ENCODE measurements at regions not wholly inside any gene's neighbourhood (a gene's known extent, or its start where the extent isn't known, plus 50 kb on each side); places are given as distances from the start of the nearest gene placed in this dataset.

DNA sequence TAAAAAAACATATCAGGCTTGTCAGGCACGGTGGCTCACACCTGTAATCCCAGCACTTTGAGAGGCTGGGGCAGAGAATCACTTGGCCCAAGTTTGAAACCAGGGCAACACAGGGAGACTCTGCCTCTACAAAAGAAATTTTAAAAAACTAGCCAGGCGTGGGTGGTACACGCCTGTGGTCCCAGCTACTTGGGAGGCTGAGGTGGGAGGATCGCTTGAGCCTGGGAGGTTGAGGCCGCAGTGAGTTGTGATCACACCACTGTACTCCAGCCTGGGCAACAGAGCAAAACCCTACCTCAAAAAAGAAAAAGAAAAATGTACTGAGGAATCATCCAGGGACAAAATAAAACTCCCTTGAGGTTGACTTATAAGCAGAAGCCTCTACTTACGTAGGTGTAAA lies 149.9 kb upstream of the KLF14 start:
- Mint-ChIP-seq H3K36me3 (ENCODE audit: insufficient read depth) (no peaks in the 10 kb centered on the region), H3K9me3 (ENCODE audit: low read depth) (no peaks in the 10 kb centered on the region), H3K27ac (no peak overlapping the region), H3K4me1 (ENCODE audit: low read depth) (peaks cover 17% of the 10 kb centered on the region), H3K4me3 (ENCODE audit: low read depth) (no peak overlapping the region), H3K27me3 (no peaks in the 10 kb centered on the region)
- no peak for DNase-seq (ENCODE audit: low spot score, unreplicated experiment)
- TF ChIP-seq, protein P1, sequence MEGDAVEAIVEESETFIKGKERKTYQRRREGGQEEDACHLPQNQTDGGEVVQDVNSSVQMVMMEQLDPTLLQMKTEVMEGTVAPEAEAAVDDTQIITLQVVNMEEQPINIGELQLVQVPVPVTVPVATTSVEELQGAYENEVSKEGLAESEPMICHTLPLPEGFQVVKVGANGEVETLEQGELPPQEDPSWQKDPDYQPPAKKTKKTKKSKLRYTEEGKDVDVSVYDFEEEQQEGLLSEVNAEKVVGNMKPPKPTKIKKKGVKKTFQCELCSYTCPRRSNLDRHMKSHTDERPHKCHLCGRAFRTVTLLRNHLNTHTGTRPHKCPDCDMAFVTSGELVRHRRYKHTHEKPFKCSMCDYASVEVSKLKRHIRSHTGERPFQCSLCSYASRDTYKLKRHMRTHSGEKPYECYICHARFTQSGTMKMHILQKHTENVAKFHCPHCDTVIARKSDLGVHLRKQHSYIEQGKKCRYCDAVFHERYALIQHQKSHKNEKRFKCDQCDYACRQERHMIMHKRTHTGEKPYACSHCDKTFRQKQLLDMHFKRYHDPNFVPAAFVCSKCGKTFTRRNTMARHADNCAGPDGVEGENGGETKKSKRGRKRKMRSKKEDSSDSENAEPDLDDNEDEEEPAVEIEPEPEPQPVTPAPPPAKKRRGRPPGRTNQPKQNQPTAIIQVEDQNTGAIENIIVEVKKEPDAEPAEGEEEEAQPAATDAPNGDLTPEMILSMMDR (IDR thresholded peaks at IDR 0.05; ENCODE audit: unreplicated experiment): no peak

DNA sequence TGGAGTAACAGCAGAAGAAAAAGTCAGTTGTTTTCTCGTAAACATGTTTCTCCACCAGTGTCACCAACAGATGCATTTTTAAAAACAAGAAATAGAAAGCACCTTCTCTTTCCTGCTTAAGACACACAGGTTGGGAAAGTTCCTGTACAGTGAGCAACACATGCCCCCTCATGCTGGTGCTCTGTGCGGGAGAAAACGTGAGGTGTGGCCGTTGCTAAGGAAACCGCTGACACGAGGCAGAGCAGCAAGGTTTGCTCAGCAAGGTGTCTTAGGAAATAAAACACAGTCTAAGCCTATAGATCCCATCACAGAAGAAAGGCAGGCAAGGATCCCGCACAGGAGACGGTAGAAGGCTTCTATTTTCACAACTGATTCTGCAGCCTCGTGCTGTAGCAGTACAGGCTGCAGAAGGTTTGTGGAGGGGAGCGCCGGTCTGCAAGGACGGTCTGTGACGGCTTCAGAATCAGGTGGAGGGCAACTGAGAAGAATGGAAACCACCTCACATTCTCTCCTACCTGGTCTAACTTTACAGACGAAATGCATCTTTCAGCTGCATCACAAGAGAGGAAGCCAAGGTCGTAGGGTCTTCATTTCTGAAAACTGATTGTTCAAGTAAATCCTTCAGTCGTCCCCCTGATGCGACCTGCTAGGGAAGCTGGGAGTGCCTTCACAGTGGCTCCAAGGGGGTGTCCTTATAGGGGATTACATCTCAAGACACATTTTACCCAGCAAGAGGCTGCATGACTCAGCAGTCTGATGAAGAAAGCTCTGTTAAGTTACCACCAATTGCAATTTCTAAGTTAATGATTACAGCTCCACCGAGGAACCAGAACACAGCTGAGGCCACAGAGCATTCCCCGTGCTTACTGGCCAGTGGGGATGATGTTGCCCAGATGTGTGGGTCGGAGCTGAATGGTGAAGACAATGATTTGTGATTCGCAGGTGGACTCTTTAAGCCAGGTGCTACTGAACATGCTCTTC lies 150.7 kb upstream of the KLF14 start:
- peak overlapping the region; percentile 95 for H3K27ac Mint-ChIP-seq
- no peak for DNase-seq (ENCODE audit: low spot score, unreplicated experiment)
- H3K4me1 Mint-ChIP-seq (ENCODE audit: low read depth): peaks cover 17% of the 10 kb centered on the region
- H3K9me3 Mint-ChIP-seq (ENCODE audit: low read depth): no peaks in the 10 kb centered on the region
- TF ChIP-seq, protein P1 (IDR thresholded peaks at IDR 0.05; ENCODE audit: unreplicated experiment): no peak
- H3K36me3 Mint-ChIP-seq (ENCODE audit: insufficient read depth): no peaks in the 10 kb centered on the region
- peak overlapping the region; percentile 19 for H3K4me3 Mint-ChIP-seq (ENCODE audit: low read depth)
- no peaks in the 10 kb centered on the region for H3K27me3 Mint-ChIP-seq

DNA sequence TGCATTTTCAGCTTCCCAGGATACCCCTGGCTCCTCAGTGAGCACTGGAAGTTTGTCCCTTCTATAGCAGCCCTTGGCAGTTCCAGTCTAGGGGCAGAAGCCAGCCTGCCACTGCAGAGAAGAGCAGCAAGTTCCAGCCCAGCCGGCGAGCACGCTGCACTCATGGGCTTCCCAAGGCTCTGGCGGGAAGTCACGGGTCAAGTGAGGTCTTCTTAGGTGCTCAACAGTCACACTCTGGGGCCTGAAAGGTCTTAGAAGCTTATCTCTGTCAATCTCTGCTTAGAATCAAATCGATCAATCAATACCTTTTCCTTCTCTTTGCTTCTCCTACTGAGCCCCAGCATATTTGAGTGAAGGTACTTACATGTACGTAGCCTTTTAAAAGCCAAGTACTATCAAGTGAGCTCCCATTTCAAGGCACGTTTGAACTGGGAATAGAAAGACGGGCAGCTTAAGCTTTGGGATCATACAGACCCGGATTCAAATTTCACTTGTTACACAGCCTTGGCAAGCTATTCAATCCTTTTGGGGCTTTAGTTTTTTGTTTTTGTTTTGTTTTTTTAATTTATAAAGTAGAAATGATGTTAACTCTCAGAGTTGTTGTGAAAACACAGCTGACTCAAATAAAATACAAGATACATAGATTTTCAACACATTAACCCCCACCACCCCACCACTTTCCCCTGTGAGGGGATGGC lies 152.6 kb upstream of the KLF14 start:
- TF ChIP-seq, protein P1 (IDR thresholded peaks at IDR 0.05; ENCODE audit: unreplicated experiment): no peak
- H3K4me1 Mint-ChIP-seq (ENCODE audit: low read depth): peaks cover 20% of the 10 kb centered on the region
- no peaks in the 10 kb centered on the region for H3K9me3 Mint-ChIP-seq (ENCODE audit: low read depth)
- no peak overlapping the region for H3K27ac Mint-ChIP-seq
- H3K36me3 Mint-ChIP-seq (ENCODE audit: insufficient read depth): no peaks in the 10 kb centered on the region
- H3K4me3 Mint-ChIP-seq (ENCODE audit: low read depth): no peak overlapping the region
- no peaks in the 10 kb centered on the region for H3K27me3 Mint-ChIP-seq
- no peak for DNase-seq (ENCODE audit: low spot score, unreplicated experiment)

DNA sequence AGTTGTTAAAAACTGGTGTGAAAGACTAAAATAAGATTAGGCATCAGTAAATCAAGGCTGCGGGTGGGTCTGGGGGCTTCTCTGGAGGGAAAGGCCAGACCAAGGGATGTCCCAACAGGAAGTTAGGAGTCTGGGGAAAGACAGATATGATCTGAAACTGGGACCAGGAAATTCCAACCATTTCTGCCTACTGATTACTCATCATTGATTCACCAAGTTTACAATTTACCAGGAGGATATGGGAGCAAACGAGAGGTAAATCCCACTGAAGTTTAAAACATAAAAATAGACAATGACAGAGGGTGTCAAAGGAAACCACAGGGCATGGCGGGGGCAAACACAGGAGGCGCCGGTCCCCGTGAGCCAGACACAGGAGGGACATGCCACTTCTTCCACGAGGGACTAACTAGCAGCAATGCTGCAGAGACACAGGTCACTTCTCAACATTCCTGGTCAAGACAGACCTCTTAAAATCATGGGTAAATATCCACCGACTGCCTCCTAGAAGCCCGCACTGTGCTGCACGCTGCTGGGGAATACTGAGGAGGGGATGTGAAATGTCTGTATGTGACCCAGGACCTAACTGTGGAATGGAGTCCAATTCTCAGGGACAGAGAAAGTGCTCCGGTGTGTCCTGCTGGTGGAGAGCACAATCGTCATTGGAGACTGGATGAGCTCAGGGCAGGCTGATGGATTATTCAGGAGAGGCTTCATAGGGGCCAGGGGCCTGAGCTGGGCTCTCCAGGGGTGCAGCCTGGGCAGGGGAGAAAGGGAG lies 153.4 kb upstream of the KLF14 start:
- peaks cover 20% of the 10 kb centered on the region for H3K4me1 Mint-ChIP-seq (ENCODE audit: low read depth)
- H3K36me3 Mint-ChIP-seq (ENCODE audit: insufficient read depth): no peaks in the 10 kb centered on the region
- H3K27me3 Mint-ChIP-seq: no peaks in the 10 kb centered on the region
- TF ChIP-seq, protein P1 (IDR thresholded peaks at IDR 0.05; ENCODE audit: unreplicated experiment): no peak
- no peaks in the 10 kb centered on the region for H3K9me3 Mint-ChIP-seq (ENCODE audit: low read depth)
- no peak overlapping the region for H3K4me3 Mint-ChIP-seq (ENCODE audit: low read depth)
- H3K27ac Mint-ChIP-seq: no peak overlapping the region
- DNase-seq (ENCODE audit: low spot score, unreplicated experiment): no peak

DNA sequence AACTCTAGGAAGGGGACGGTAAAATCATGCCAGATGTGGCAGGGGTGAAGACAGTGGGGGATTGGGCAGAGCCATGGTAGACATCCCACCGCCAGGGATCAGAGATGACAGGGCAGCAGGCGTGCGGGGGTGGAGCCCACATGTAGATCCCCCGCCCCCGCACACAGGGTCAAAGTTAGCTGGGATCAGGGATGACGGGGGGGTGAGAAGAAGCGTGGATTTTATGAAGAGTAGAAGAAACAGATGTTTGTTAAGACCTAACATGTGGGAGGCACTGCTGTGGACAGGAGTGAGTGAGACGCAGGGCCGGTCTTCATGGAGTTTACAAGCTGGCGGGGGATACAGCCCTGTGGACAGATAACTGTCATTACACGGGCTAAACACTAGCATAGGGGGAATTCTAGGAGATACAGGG lies 154.0 kb upstream of the KLF14 start:
- no peak overlapping the region for H3K4me3 Mint-ChIP-seq (ENCODE audit: low read depth)
- TF ChIP-seq, protein P1 (IDR thresholded peaks at IDR 0.05; ENCODE audit: unreplicated experiment): no peak
- no peaks in the 10 kb centered on the region for H3K27me3 Mint-ChIP-seq
- no peak for DNase-seq (ENCODE audit: low spot score, unreplicated experiment)
- no peaks in the 10 kb centered on the region for H3K36me3 Mint-ChIP-seq (ENCODE audit: insufficient read depth)
- no peaks in the 10 kb centered on the region for H3K9me3 Mint-ChIP-seq (ENCODE audit: low read depth)
- peaks cover 20% of the 10 kb centered on the region for H3K4me1 Mint-ChIP-seq (ENCODE audit: low read depth)
- no peak overlapping the region for H3K27ac Mint-ChIP-seq
